NCI-H2196 treated with DMSO at 0.1 percent for 48 hours (cell line): ENCODE measurements at regions not wholly inside any gene's neighbourhood (a gene's known extent, or its start where the extent isn't known, plus 50 kb on each side); places are given as distances from the start of the nearest gene placed in this dataset.

ENCODE experiments used
- DNase-seq: peaks from one replicate; lab custom pipeline; 2025; ENCODE audit not compliant: unreplicated experiment; lab: John Stamatoyannopoulos, UW

- no peak for DNase-seq
These were observed 343.1 kb downstream of the CYRIA start for GRCh38 chr2:16322308-16323125.

- DNase-seq: no peak
These were observed 343.8 kb downstream of the CYRIA start for GRCh38 chr2:16321872-16322271.

GRCh38 chr2:16321256-16321655, 344.4 kb downstream of the CYRIA start:
- DNase-seq: no peak

GRCh38 chr2:16320716-16321115, 344.9 kb downstream of the CYRIA start:
- no peak for DNase-seq

- no peak for DNase-seq
These were observed 346.0 kb downstream of the CYRIA start for GRCh38 chr2:16319551-16320121.

- no peak for DNase-seq
These were observed 347.0 kb downstream of the CYRIA start for GRCh38 chr2:16318474-16319195.

- no peak for DNase-seq
These were observed 347.6 kb downstream of the CYRIA start for GRCh38 chr2:16318051-16318450.

GRCh38 chr2:16317211-16317830, 348.3 kb downstream of the CYRIA start:
- DNase-seq: no peak

GRCh38 chr2:16316456-16317210, 349.0 kb downstream of the CYRIA start:
- no peak for DNase-seq

- no peak for DNase-seq
These were observed 349.7 kb downstream of the CYRIA start for GRCh38 chr2:16315908-16316307.

- no peak for DNase-seq
These were observed 350.2 kb downstream of the CYRIA start for GRCh38 chr2:16315458-16315835.

GRCh38 chr2:16314691-16315457, 350.8 kb downstream of the CYRIA start:
- no peak for DNase-seq

- DNase-seq: no peak
These were observed 351.6 kb downstream of the CYRIA start for GRCh38 chr2:16314001-16314400.

- DNase-seq: no peak
These were observed 352.2 kb downstream of the CYRIA start for GRCh38 chr2:16313235-16313975.

- DNase-seq: no peak
These were observed 352.9 kb downstream of the CYRIA start for GRCh38 chr2:16312771-16313170.

DNA sequence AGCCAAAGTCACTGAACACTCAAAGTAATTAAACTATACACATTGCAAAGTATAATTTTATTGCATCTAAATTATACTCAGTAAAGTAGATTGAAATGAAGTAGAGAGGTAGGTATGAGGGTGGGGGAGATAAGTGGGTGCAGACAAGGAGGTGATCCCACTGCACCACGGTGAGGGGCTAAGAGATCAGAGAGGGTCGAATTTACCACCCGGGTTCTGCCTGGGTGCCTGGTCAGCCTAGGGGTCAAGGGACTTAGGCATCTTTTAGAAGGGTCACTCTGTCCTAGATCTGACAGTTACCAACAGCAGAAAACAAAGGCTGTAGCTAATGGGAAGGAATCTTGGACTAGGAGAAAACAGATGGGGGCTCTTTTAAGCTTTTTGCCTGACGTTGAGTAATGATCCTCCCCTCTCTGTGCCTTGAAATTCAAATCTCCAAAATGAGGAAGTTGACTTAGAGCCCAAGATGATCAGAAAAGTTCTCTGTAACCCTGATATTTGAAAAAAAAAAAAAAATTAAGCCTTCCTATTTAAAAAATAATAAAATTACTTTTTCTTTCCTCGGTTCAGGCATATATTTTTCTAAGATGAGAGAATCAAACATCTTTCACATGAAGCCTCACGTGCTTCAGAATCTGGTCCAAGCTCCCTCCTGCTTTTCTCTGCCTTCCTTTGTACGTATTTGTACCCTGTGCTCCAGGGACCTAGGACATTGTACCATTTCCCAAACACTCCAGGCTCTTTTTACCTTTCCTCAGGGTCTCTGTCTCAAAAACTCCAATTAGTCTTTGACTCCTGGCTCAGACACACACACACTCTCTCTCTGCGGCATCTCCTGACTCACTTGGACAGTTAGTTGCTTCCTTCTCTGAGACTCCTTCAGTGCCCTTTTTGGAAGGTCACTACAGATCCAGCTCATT, 353.9 kb downstream of the CYRIA start:
- DNase-seq: no peak

DNA sequence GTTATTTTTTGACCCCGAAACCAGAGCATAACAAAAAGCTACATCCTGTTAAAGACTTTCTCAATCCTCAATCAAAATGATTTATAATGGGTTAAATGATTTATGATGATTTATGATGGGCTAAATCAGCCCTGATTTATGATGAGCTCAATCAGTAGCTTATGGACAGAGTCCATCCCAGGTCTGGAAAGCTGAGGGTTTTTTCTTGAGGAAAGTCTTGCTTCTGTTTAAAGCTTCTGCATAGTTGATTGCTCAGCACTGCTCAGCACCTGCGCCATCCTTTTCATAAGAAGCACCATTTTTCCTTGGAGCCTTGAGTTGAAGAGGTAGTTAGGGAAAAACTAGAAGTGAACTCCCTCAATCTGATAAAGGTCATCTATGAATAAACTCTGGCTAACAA, 356.8 kb downstream of the CYRIA start:
- DNase-seq: no peak

DNA sequence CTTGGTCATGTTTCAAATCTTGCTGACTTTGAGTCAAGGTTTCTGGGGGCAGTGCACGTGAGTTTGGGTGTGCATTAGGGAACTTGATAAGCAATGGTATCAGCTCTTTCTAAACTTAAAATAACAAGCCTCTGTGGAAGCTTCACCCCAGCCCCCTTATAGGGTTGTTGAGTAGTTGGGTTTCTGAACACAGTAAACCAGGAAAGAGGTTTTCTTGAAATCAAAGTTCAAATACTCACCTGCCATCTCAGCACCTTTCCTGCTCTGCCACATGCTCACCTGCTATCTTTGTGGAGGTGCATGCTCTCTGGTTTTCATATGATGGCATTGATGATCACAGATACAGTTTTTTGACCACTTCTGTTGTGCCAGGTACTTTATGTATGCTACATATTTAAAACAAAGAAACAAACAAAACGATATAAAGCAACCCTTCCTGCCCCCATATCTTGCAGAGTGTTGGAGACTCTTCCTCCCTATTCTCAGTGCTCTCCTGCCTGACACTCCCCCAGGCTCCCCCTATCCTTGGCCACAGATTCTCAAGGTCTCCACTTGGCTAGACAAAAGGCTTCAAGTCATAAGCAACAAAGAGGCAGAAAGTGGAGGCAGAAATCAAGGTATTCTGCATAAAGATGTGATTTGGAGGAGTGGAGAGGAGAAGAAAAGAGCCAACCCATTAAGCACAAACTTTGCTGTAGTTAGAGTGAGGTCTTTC, 360.6 kb downstream of the CYRIA start:
- DNase-seq: no peak
